GM12878 (cell line): ENCODE measurements at regions not wholly inside any gene's neighbourhood (a gene's known extent, or its start where the extent isn't known, plus 50 kb on each side); places are given as distances from the start of the nearest gene placed in this dataset.

ENCODE experiments used
- ATAC-seq: fragments of 200-7000 bp; cut with Tn5 transposase; 3 replicates; pipeline ENCODE4 v1.9.1; 2020; ENCODE audit warnings: mild to moderate bottlenecking, moderate library complexity
- BruUV-seq: library from RNA; stranded (reverse); fragments of 400-500 nt; replicated peaks from 2 replicates; lab custom pipeline; 2021; lab: Mats Ljungman, UMichigan
- CTCF ChIA-PET: fragments of 300-600 bp; sonication (Branson Sonifier 250); formaldehyde crosslinking; extraction: SDS; loops from one replicate; lab custom pipeline; 2021; ENCODE audit warnings: inconsistent platforms; lab: Yijun Ruan, JAX
- POLR2A ChIA-PET: fragments of 350-600 bp; formaldehyde crosslinking; extraction: SDS; loops from one replicate; lab custom pipeline; 2021; ENCODE audit warnings: inconsistent platforms; lab: Charles Lee
- RAD21 ChIA-PET: fragments of 300-600 bp; sonication (Branson Sonifier 250); formaldehyde crosslinking; loops from one replicate; lab custom pipeline; 2023; ENCODE audit warnings: antibody characterized with exemption; ENCODE audit not compliant: unreplicated experiment; lab: Charles Lee
- SMC1A ChIA-PET: fragments of 300-600 bp; sonication (Branson Sonifier 250); formaldehyde crosslinking; loops from one replicate; lab custom pipeline; 2023; ENCODE audit not compliant: unreplicated experiment, uncharacterized antibody; lab: Charles Lee
- DNase-seq: peaks from one replicate; pipeline ENCODE4 v3.0.0-alpha.2; 2011; ENCODE audit warnings: low read depth, low spot score
- FAIRE-seq: peaks from 3 replicates; lab custom pipeline; 2011; peaks lifted over from hg19 to GRCh38; lab: Jason Lieb, UNC
- H2AFZ ChIP-seq: 2 replicates; pipeline ENCODE4 v1.6.0; 2011; ENCODE audit warnings: low read depth, low read length, control low read depth; ENCODE audit not compliant: control insufficient read depth
- H3K27ac ChIP-seq: 2 replicates; pipeline ENCODE4 v1.5.1; 2011; ENCODE audit warnings: control low read depth; ENCODE audit not compliant: control insufficient read depth, insufficient read depth
- H3K27me3 ChIP-seq, 2 experiments: replicated peaks in 1 of 2; 2 replicates each; pipeline versions ENCODE4 v1.6.0 to v1.6.1; 2011; ENCODE audit warnings: low read length in 1 of 2; ENCODE audit not compliant: control insufficient read depth in 2 of 2, insufficient read depth in 2 of 2
- H3K36me3 ChIP-seq, 2 experiments: 2 replicates each; pipeline ENCODE4 v1.5.1; 2011; ENCODE audit warnings: low read length in 1 of 2; ENCODE audit not compliant: control insufficient read depth in 2 of 2, insufficient read depth in 2 of 2
- H3K4me1 ChIP-seq: 2 replicates; pipeline ENCODE4 v1.6.1; 2011; ENCODE audit warnings: mild to moderate bottlenecking, low read length, moderate library complexity, mixed read lengths; ENCODE audit not compliant: control insufficient read depth, insufficient read depth
- H3K4me2 ChIP-seq: 2 replicates; pipeline ENCODE4 v1.6.0; 2011; ENCODE audit warnings: control low read depth; ENCODE audit not compliant: control insufficient read depth, insufficient read depth
- H3K4me3 ChIP-seq: fragments of 200-600 bp; sonication (generic); 2 replicates; pipeline ENCODE4 v1.5.1; 2016
- H3K79me2 ChIP-seq: 2 replicates; pipeline ENCODE4 v1.6.0; 2011; ENCODE audit warnings: low read length; ENCODE audit not compliant: control insufficient read depth, insufficient read depth
- H3K9ac ChIP-seq: 2 replicates; pipeline ENCODE4 v1.8.0; 2011; ENCODE audit warnings: low read length, control low read depth, mixed read lengths; ENCODE audit not compliant: control insufficient read depth, insufficient read depth
- H3K9me3 ChIP-seq: replicated peaks from 3 replicates; pipeline ENCODE4 v1.5.1; 2011; ENCODE audit warnings: mild to moderate bottlenecking, low read length; ENCODE audit not compliant: control insufficient read depth, insufficient read depth
- H4K20me1 ChIP-seq: 2 replicates; pipeline ENCODE4 v1.6.0; 2011; ENCODE audit not compliant: control insufficient read depth, insufficient read depth
- BCLAF1 ChIP-seq: fragments of 450-650 bp; IDR thresholded peaks from 2 replicates; pipeline ENCODE4 v1.6.1; 2017; ENCODE audit warnings: antibody characterized with exemption, mild to moderate bottlenecking, moderate library complexity
- BMI1 ChIP-seq: fragments of 450-650 bp; IDR thresholded peaks from 2 replicates; pipeline ENCODE4 v1.6.1; 2016; ENCODE audit warnings: mild to moderate bottlenecking, moderate library complexity, borderline replicate concordance
- CBX5 ChIP-seq: sonication (generic); IDR thresholded peaks from 2 replicates; pipeline ENCODE4 v1.6.1; 2016; ENCODE audit warnings: low read depth, moderate library complexity, mild to moderate bottlenecking, inconsistent platforms
- CREB1 ChIP-seq: IDR thresholded peaks from 2 replicates; pipeline ENCODE4 v1.6.1; 2012; ENCODE audit warnings: low read depth, mild to moderate bottlenecking, inconsistent platforms
- EED ChIP-seq: sonication (generic); IDR thresholded peaks from 2 replicates; pipeline ENCODE4 v1.6.1; 2016; ENCODE audit warnings: antibody characterized with exemption, low read depth
- EGR1 ChIP-seq, 2 experiments: IDR thresholded peaks; 1 replicate in 1 of 2; 2 replicates in 1 of 2; pipeline ENCODE4 v1.6.1; 2011 to 2012; ENCODE audit warnings: low read depth in 2 of 2, low read length in 2 of 2, borderline replicate concordance in 1 of 2, mild to moderate bottlenecking in 1 of 2, moderate library complexity in 1 of 2
- FOXM1 ChIP-seq: IDR thresholded peaks from 2 replicates; pipeline ENCODE4 v1.6.1; 2012; ENCODE audit warnings: low read depth, mild to moderate bottlenecking, inconsistent platforms, low read length, moderate library complexity
- MAX ChIP-seq: IDR thresholded peaks from 2 replicates; pipeline ENCODE4 v1.6.1; 2012; ENCODE audit warnings: low read depth, low read length, improper control_type of control experiment
- NFIC ChIP-seq: IDR thresholded peaks from 2 replicates; pipeline ENCODE4 v1.6.1; 2012; ENCODE audit warnings: low read depth, mild to moderate bottlenecking, inconsistent platforms, low read length, moderate library complexity
- PAX5 ChIP-seq: IDR thresholded peaks from 2 replicates; pipeline ENCODE4 v1.6.1; 2011; ENCODE audit warnings: low read depth, low read length, borderline replicate concordance
- PAX8 ChIP-seq: fragments of 450-650 bp; IDR thresholded peaks from 2 replicates; pipeline ENCODE4 v1.6.1; 2017; ENCODE audit warnings: mild to moderate bottlenecking, moderate library complexity
- ZBTB33 ChIP-seq: fragments of 450-650 bp; IDR thresholded peaks from 2 replicates; pipeline ENCODE4 v1.6.1; 2017; ENCODE audit warnings: mild to moderate bottlenecking
- ZNF207 ChIP-seq: fragments of 450-650 bp; IDR thresholded peaks from 2 replicates; pipeline ENCODE4 v1.6.1; 2014; ENCODE audit warnings: antibody characterized with exemption, mild to moderate bottlenecking, borderline replicate concordance
- ZSCAN29 ChIP-seq: fragments of 450-650 bp; IDR thresholded peaks from 2 replicates; pipeline ENCODE4 v1.6.1; 2017; ENCODE audit warnings: mild to moderate bottlenecking, moderate library complexity
- WGBS: methylation state at CpG from one replicate; pipeline ENCODE4 v1.1.6; 2016; ENCODE audit warnings: low lambda C conversion rate; ENCODE audit not compliant: insufficient replicate concordance, insufficient coverage; ENCODE audit errors: missing lambda C conversion rate; 5-methylcytosine and 5-hydroxymethylcytosine counted together
- in situ Hi-C: fragments of 300-500 bp; cut with MboI; formaldehyde crosslinking; loops from 9 replicates; pipeline ENCODE4 v1.14.3; 2018; ENCODE audit warnings: mixed read lengths
- intact Hi-C: fragments of 100-400 bp; cut with micrococcal nuclease; formaldehyde crosslinking; loops from one replicate; pipeline ENCODE4 v1.14.2; 2022; ENCODE audit not compliant: unreplicated experiment
- TF ChIP-seq, protein P1 (sequence below): IDR thresholded peaks from 2 replicates; pipeline ENCODE4 v1.6.1; 2011; ENCODE audit warnings: mild to moderate bottlenecking, low read depth, low read length, moderate library complexity; ENCODE audit not compliant: insufficient replicate concordance

- WGBS, result 47% methylated on average over 10 of the region's 10 CpGs
- H3K27ac ChIP-seq, result no peak overlapping the region
- ChIA-PET RAD21 (no interaction called here), SMC1A (no interaction called here), POLR2A (no interaction called here), CTCF (no interaction called here)
- H3K9me3 ChIP-seq, result no peaks in the 10 kb centered on the region; the same call in 2 of the 3 replicates
- ATAC-seq (no peak), FAIRE-seq (no peak), DNase-seq (no peak)
- no peaks in the 10 kb centered on the region for H3K79me2 ChIP-seq
- H3K9ac ChIP-seq, result no peak overlapping the region
- in situ Hi-C loops, result no loop called here
- no peak for TF ChIP-seq NFIC
- TF ChIP-seq BCLAF1, result no peak
- TF ChIP-seq ZNF207, result no peak
- no peak for TF ChIP-seq PAX5
- TF ChIP-seq, protein P1, sequence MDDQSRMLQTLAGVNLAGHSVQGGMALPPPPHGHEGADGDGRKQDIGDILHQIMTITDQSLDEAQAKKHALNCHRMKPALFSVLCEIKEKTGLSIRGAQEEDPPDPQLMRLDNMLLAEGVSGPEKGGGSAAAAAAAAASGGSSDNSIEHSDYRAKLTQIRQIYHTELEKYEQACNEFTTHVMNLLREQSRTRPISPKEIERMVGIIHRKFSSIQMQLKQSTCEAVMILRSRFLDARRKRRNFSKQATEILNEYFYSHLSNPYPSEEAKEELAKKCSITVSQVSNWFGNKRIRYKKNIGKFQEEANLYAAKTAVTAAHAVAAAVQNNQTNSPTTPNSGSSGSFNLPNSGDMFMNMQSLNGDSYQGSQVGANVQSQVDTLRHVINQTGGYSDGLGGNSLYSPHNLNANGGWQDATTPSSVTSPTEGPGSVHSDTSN, result no peak
- no peak for TF ChIP-seq EED
- TF ChIP-seq EGR1 (IDR thresholded peaks at IDR 0.05; ENCODE audit: borderline replicate concordance in 1 of 2, low read depth in 2 of 2, low read length in 2 of 2), result no peak
- no peak for TF ChIP-seq BMI1
- TF ChIP-seq ZBTB33, result no peak
- no peak for TF ChIP-seq CREB1
- no peak for TF ChIP-seq FOXM1
- no peak for TF ChIP-seq MAX
- no peak for TF ChIP-seq PAX8
- no peak for TF ChIP-seq CBX5
- no peak for TF ChIP-seq ZSCAN29
- intact Hi-C loops, result no loop called here
- H3K4me3 ChIP-seq, result no peak overlapping the region
- no peaks in the 10 kb centered on the region for H3K36me3 ChIP-seq
- no peak overlapping the region for H3K4me2 ChIP-seq
- H2AFZ ChIP-seq, result no peak overlapping the region
- H3K4me1 ChIP-seq, result no peaks in the 10 kb centered on the region
- H4K20me1 ChIP-seq, result no peaks in the 10 kb centered on the region
- H3K27me3 ChIP-seq, result no peaks in the 10 kb centered on the region
- BruUV-seq, result no TSS peak
Measured at GRCh38 chr11:70768346-70769095, 370.2 kb downstream of the CTTN start.
